GM13977 (cell line): ENCODE measurements at regions not wholly inside any gene's neighbourhood (a gene's known extent, or its start where the extent isn't known, plus 50 kb on each side); places are given as distances from the start of the nearest gene placed in this dataset.
A peak's percentile ranks its signal among the peaks of the same experiment; 100 is the strongest.
"Not testable (repeated sequence)": the region's sequence is repeated elsewhere in the genome, so short reads cannot be mapped to it uniquely, and the experiment has no call there.

Source experiments
- DNase-seq: peaks from one replicate; pipeline ENCODE4 v3.0.0; 2012; ENCODE audit warnings: low spot score
- CTCF ChIP-seq: IDR thresholded peaks from 2 replicates; pipeline ENCODE4 v1.5.1; 2012; ENCODE audit warnings: mild to moderate bottlenecking, control low read depth; ENCODE audit not compliant: insufficient read depth; ENCODE audit errors: extremely low read depth, missing control alignments
- in situ Hi-C: fragments of 300-500 bp; cut with MboI; formaldehyde crosslinking; loops from one replicate; pipeline ENCODE4 v1.12.0; 2022; ENCODE audit warnings: low sequenced_read_pairs, low pct_unique_long_range_greater_than_20kb, mixed read lengths, inconsistent platforms; ENCODE audit not compliant: unreplicated experiment

- TF ChIP-seq CTCF = no peak
- peak; percentile 68 for DNase-seq
- in situ Hi-C loops = no loop called here
These were observed 339.7 kb upstream of the CLINT1 start for GRCh38 chr5:158198636-158199035.

GRCh38 chr5:158195416-158196210, 336.7 kb upstream of the CLINT1 start:
- no peak for DNase-seq
- TF ChIP-seq CTCF = no peak
- in situ Hi-C loops = no loop called here

GRCh38 chr5:158194561-158194976, 335.6 kb upstream of the CLINT1 start:
- no peak for TF ChIP-seq CTCF
- DNase-seq = no peak
- in situ Hi-C loops = no loop called here

- in situ Hi-C loops, DNase-seq: not testable (repeated sequence)
These were observed 334.4 kb upstream of the CLINT1 start for GRCh38 chr5:158193395-158193794.

GRCh38 chr5:158180407-158180806, 321.5 kb upstream of the CLINT1 start:
- DNase-seq = no peak
- in situ Hi-C loops = no loop called here
- no peak for TF ChIP-seq CTCF

GRCh38 chr5:158179271-158179670, 320.3 kb upstream of the CLINT1 start:
- no peak for DNase-seq
- in situ Hi-C loops = loop anchor here (10.0 kb wide), 1 partner anchor 936 kb away; no protein-coding TSS in a partner anchor
- TF ChIP-seq CTCF = no peak

GRCh38 chr5:158178535-158178934, 319.6 kb upstream of the CLINT1 start:
- in situ Hi-C loops = loop anchor here (10.0 kb wide), 1 partner anchor 936 kb away; no protein-coding TSS in a partner anchor
- no peak for TF ChIP-seq CTCF

More at GRCh38 chr5:158178535-158178934, 319.6 kb upstream of the CLINT1 start:
- no peak for DNase-seq
